Middle frontal gyrus (tissue), 1 donor: ENCODE measurements at regions not wholly inside any gene's neighbourhood (a gene's known extent, or its start where the extent isn't known, plus 50 kb on each side); places are given as distances from the start of the nearest gene placed in this dataset.

Source experiments
- DNase-seq: peaks from one replicate; pipeline ENCODE4 v3.0.0-alpha.2; 2015; ENCODE audit warnings: low spot score; ENCODE audit errors: extremely low spot score

DNA sequence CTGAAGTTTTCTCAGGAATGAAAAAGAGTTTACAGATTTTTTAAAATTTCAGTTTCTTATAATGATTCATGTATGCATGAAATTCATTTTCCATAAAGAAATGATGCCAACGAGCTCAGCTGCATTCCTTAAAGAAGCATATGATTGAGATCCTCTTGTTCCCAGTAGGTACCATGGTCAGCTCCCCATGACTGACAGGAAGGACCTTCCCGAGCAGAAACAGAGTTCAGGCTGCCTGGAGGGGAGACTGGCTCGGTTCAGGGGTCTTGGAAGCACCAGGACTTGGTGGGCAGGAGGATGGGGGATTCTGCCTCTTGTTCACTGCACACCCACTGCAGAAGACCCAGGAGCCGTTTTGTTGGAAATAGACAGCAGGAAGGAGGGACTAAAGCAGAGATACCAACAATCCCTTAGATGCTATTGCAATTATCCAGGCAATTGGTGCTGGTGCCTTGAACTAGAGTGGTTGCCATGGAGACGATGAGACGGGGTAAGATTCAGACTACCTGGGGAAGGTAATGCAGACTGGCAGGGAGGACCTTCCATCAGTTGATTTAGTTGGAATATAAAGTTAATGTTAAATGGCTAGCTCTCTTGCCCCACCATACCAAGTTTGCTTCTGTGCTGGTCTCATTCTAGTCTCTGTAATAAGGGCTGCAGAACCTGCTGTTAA, 447.8 kb downstream of the MTRR start:
- DNase-seq = no peak

GRCh38 chr5:8317335-8317734, 448.4 kb downstream of the MTRR start:
- no peak for DNase-seq

- DNase-seq = no peak
Observed at GRCh38 chr5:8320244-8320643, 451.3 kb downstream of the MTRR start.

- no peak for DNase-seq
Observed at GRCh38 chr5:8321272-8321671, 452.3 kb downstream of the MTRR start.

DNA sequence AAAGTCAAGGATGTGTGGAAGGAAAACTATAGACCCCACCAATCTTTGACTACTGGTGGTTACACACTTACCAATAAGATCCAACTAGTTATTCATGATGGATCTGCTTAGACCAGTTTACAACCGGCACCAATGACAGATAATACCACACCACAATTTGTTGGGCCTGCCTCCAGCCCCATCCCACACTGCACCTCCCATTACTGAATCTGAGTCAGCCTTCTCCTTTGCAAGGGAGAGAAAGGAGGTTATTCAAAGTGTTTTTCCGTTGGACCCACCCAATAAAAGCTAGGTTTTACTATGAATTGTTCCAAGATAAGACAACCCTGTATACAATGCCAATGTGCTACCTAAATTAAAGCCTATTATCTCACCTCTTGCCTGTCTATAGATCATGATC, 453.5 kb downstream of the MTRR start:
- no peak for DNase-seq

DNA sequence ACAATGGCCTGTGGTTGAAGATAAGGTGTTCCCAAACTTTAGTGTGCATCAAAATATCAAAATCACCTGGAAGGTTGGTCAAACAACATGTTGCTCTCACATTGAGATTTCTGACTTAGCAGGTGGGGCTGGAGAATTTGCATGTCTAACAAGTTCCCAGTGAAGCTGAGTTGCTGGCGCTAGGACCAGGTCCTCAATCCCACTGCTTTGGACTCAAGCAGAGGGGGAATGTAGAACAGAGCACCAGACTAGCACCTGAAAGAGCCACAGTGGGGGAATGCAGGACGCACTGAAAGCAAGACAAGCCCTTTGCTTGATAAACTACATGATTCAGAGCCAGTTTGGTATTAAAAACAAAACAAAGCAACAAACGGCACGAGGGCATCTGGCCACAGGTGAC, 458.1 kb downstream of the MTRR start:
- no peak for DNase-seq

DNA sequence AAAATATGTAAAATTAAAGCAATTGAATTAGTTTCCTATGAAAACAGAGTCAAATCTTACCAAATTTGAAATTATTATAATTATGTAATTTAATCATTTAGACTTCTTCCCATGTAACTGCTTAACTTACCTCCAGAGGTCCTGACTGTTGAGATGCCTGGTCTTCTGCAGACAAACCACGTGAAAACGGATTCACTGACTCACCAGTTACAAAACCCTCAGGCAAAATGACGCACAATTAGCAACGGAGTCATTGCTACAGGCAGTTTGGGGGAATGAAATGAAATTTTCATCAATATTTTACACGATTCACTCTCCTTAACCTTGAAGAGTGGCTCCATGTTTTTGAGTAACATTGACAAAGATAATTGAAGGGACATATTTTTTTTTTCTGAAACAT, 460.8 kb downstream of the MTRR start:
- DNase-seq = no peak

DNA sequence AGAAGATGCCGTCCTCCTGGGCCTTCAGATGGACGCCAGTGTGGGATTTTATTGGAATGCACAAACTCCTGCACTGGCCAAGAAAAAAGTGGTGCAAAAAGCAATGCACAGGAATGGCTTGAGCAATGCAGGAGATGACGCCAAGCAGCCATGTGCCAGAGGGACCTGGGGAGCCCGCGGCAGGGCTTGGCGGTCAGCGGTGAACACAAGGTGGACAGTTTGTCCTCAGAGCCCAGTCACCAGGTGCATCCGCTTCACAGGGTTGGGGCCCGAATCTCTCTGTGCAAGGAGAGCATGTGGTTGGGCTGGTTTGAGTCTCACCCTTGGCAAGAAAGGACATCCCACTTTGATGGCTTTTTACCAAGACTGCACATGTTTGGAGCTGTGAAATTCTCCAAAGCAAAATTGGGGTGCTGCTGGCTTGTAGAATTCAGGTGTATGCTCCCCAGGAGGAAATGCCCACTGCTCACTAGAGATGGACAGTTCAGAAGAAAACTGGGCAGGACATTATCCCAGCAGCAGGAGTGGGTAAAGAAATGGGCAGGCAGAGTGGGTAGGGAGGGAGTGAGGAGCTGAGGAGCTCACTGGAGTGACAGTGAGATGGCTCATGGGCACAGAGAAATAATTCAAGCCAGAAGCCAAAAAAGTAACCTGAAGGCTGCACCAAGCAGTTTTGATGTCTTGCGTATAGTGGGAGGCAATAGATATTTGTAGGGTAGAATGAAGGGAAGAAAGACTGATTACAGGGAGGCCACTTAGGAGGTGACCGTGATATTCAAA, 463.9 kb downstream of the MTRR start:
- no peak for DNase-seq

- DNase-seq = no peak
Observed at GRCh38 chr5:8333485-8333884, 464.5 kb downstream of the MTRR start.

DNA sequence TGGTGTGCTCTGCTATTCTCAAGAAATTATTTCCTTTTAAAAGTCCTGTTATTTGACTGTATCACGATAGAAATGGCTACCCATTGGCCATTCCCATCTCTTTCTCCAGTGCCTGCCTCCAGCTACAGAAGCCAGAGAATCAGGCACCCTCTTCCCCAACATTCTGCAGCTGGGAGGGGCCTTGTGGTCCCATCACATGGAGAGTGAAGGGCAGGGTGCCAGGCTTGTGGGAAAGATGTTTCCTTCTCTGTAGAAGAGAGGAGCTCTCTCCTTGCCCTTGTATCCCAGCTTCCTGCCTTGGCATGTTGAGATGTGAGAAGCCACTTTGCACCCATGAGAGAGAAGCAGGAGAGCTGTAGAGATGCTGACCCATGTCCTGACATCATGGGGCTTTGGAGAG, 465.0 kb downstream of the MTRR start:
- no peak for DNase-seq

DNA sequence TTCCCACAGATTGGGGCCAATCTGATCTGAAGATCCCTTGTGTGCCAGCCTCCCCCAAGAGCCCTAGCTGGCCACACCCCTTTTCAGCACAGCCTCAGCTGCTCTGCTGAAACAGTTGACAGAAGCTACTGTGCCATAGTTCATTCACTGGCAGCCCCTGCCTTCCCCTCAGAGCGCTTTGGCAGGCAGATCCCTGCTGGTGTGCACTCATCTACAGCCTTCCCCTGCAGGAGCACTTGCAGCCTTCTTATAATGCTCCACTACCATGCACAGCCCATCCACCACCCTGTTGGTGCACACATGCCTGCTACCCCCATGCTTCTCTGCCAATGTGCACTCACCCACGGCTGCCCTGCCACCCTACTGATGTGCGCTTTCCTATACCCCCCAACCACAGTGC, 471.3 kb downstream of the MTRR start:
- DNase-seq = no peak

GRCh38 chr5:8340739-8341344, 471.9 kb downstream of the MTRR start:
- DNase-seq = no peak

GRCh38 chr5:8341406-8341805, 472.5 kb downstream of the MTRR start:
- DNase-seq = no peak

DNA sequence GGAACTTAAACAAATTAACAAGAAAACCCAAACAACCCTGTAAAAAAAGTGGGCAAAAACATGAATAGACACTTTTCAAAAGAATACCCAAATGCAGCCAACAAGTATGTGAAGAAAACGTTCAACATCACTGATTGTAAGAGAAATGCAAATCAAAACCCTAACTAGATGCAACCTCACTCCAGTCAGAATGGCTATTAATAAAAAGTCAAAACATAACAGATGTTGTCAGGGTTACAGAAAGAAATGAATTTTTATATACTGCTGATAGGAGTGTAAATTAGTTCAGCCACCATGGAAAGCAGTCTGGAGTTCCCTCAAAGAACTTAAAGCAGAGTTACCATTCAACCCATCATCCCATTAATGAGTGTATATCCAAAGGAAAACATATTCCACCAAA, 479.0 kb downstream of the MTRR start:
- DNase-seq = no peak

GRCh38 chr5:8349855-8350254, 480.9 kb downstream of the MTRR start:
- no peak for DNase-seq

- DNase-seq = no peak
Observed at GRCh38 chr5:8350644-8351339, 481.8 kb downstream of the MTRR start.

DNA sequence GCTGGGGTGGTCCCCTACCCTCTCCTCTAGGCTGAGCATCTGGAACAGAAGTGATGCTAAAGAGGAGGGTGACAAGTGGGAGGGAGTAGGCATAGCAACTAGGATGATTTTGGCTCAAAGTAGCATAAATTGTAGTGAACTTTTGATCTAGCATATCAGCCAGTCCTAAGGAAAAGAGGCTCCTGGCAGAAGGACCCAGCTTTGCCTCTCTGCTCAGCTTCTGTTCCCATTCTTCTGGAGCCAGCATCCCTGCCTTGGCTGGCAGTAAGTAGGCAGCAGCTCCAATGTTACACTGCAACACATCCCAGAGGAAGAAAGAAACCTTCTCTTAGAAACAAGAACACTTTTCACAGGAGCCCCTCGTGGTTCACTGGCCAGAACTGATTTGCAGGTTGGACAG, 487.0 kb downstream of the MTRR start:
- no peak for DNase-seq

DNA sequence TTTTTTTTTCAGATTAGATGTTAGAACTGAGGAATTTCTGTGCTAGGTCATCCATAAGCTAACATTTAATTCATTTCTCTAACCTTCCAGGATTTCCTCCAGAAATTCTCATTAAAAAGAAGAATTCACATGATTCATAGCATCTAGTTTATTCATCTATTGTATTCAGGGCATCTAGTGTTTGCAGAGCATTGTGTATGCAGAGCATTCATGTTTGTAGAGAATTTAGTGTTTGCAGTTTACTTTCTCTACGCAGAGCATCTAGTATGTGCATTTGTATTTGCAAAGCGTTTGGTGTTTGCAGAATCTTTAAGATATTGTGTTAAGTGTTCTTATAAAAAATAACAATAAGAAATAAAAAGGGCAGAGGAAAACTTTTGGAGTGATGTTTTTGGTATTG, 491.1 kb downstream of the MTRR start:
- no peak for DNase-seq

DNA sequence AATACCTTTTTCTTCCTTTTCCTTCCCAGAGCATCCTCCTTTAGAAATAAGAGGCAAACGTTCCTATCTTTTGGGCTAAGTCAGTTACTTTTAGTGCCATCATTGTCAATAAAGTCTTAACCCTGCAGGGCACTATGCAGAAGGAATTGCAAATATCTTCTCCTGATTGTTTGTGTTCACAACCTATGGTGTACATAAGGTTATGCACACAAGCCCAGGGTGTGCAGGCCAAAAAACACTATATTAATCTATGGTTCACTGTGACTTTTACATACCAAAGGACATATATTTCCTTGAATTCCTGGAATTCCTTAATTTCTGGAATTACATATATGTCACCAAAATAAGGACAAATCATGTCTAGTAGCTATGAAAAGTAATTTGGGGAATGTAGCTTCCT, 493.5 kb downstream of the MTRR start:
- DNase-seq = no peak

DNA sequence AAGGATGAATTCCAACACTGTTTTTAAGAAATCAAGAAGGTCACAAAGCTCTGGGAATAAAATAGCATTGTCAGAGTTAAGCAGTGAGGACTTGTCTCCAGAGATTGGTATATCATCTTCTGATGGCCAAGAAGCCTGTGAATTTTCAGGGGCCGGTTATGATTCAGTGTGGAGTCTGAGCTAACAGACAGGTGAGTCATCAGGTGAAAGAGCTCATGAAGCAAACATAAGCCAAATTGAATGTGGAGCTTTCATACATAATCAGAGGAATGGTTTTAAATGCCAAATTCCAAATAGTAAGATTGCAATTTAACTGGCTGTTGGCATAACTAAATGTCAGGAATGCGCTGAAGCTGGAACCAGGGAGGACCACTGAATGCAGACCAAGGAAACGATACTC, 494.2 kb downstream of the MTRR start:
- no peak for DNase-seq

DNA sequence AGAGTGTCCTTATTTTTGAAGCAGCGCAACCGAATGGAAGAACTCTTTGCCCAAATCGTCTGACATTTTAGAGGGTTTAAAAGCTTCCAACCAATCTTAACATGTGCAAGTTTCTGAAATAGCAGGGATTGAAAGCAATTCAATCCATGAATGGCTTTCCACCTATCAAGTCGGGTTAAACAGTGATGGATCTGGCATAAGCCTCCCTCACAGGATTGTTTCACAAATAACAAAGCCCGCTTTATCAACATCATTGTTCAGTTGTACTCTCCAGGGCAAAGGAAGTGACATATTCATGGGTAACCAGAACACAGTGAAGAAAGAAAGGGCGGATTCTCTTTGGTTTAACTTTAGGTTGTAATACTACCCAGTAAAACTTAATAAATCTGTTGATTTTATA, 497.3 kb downstream of the MTRR start:
- DNase-seq = no peak

DNA sequence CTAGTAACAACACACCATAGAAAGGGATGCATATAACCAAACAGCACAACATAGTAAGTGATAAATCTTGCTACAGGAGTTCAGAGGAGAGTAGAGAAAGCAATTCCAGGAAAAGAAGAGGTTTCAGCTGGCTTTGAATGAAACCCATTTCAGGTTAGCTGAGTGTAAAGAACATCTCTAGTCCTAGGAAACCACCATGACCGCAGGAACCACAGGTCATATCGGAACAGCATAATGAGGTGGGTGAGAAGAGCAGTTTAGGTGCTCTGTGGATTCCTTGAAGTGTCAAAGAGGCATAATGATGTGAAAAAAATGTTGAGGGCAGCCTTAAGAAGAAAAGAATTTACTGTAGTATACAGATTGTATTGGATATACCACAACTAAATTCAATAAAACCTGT, 507.5 kb downstream of the MTRR start:
- DNase-seq = no peak
